HG03521 (cell line): ENCODE measurements at regions not wholly inside any gene's neighbourhood (a gene's known extent, or its start where the extent isn't known, plus 50 kb on each side); places are given as distances from the start of the nearest gene placed in this dataset.
"Not testable (repeated sequence)": the region's sequence is repeated elsewhere in the genome, so short reads cannot be mapped to it uniquely, and the experiment has no call there.

Source experiments
- ATAC-seq: cut with Tn5 transposase; IDR thresholded peaks from one replicate; pipeline ENCODE4 v1.9.1; 2021; ENCODE audit warnings: mild to moderate bottlenecking, moderate library complexity; ENCODE audit not compliant: unreplicated experiment

GRCh38 chr13:80751854-80752253, 410.9 kb upstream of the SPRY2 start:
- no peak for ATAC-seq

DNA sequence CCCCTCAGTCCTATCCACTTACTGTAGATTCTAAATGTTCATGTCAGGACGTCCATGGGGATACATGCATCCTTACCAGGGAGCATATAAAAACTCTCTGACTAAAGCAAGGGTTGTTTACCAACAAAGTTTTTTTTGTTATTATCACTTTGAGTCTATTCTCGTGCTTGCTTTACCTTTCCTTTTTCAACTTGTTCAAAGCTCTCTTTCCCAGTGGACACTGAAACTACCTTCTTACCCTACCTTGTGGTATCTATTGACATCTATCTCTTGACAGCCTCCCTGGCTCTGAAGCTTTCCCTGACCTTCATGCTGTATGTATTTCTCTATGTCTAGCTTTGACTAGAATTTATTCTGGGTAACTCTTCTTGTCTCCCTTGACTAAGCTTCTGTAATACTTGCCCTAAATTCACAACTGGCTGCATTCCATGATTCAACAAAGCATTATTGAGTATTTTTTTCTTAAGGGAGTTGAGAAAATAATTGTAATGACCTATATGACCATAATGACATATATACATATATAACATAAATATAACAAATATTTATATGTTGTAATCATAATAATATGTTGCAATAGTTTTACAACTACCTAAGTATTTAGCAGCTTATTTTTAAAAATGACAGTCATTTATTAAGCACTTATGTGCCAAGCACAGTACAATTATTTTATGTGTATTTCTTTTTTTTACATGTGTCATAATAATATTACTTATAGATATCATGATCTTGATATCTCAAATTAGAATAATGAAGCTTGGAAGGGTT, 403.4 kb upstream of the SPRY2 start:
- no peak for ATAC-seq

GRCh38 chr13:80742033-80742432, 401.1 kb upstream of the SPRY2 start:
- no peak for ATAC-seq

DNA sequence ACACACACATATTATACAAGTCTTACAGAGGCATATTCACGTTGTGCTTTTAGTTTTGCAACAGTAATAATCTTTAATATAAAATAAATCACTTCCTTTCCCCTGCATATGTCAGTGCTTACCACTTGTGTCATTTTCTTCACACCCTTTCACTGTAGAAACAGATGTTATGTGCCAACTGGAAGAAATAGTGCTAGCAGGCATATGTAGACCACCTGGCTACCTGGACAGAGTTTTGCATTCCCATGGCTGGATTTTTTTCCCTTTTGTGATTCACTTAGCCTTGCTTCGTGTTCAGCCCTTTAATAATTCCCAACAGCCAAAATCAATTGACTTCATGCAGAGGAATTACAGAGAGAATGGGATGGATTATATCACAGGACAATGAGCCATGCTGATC, 399.1 kb upstream of the SPRY2 start:
- no peak for ATAC-seq

- no peak for ATAC-seq
These were observed 396.6 kb upstream of the SPRY2 start for GRCh38 chr13:80737513-80737912.

DNA sequence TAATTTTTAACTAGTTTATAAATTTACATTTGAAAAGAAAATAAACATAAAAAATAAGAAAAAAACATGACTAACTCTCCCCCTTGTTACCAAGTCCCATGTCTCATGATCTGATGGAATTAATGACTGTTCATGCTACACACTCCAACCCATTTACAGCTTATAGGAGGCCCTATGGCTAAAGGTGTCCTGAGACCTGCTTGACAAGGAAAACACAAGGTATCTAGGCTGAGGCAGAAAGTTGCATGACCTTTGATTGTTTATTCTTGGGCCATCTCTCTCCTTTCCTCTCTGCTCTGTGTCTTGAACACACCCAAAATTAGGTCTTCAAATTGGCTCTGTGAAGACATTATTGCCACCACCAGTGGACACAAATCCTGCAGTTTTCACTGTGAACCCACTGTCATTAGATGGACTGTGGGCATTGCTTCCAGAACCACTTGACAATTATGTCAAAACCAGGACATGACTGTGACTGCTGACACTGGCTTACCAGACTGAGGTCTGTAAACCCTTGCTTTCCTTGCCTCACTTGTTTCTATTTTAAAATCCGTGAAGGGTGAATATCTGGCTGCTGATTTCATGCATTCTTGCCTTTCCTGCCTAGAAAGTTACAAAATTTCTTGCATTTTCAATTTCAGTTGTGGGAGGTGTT, 386.5 kb upstream of the SPRY2 start:
- ATAC-seq = no peak

GRCh38 chr13:80726868-80727267, 385.9 kb upstream of the SPRY2 start:
- ATAC-seq = no peak

- ATAC-seq = no peak
These were observed 380.8 kb upstream of the SPRY2 start for GRCh38 chr13:80721689-80722088.

DNA sequence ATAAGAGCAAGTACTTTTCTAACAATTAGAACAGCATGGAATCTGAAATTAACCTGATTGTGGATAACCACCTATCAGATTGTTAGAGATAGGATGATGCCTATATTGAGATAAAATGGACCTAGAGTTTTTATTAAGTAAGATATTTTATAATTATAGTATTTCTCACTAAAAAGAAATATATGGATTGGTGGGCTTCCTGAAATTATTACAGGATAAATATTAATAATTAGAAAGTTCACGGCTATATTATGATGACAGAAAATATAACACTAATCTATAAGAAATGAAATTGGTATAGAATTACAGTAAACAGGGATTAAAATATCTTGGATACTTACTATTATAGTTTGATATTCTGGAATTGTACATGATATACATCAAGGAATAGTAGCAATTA, 378.0 kb upstream of the SPRY2 start:
- no peak for ATAC-seq

GRCh38 chr13:80717776-80718175, 376.9 kb upstream of the SPRY2 start:
- ATAC-seq = no peak

- no peak for ATAC-seq
These were observed 375.7 kb upstream of the SPRY2 start for GRCh38 chr13:80716610-80717081.

DNA sequence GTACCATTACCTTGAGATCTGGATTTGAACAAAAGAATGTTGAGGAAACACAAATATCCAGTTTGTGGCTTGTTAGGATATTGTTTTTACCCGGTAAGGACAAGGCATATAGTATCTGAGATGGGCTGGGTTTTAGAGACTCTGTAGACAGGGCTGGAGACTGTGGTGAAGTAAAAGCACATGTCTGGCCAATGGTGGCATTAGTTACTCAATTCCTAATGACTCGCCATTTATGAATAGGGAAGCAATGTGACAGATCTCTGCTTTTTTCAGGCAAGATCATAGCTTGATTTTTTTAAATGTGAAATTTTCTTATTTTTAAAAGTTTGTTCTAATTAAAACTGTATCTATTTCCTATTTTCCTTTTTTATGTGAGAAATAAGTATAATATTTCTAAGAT, 371.1 kb upstream of the SPRY2 start:
- ATAC-seq = no peak

DNA sequence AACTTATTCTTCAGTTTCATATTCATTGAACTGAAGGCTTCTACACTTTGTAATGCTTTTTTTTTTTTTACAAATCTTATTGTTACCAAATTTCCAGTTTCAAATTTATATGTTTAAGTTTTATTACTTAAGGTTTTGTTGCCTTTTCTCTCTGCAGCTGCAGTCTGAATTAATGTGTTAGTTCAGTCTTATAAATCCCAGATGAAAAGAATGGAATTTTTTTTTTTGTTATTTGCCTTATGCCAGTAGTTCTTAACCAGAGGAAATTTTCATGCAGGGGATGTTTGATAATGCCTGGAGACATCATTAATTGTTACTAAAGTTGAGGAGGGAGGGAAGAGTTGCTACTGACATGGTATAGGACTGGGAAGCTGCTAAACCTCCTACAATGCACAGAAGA, 367.9 kb upstream of the SPRY2 start:
- ATAC-seq = no peak

DNA sequence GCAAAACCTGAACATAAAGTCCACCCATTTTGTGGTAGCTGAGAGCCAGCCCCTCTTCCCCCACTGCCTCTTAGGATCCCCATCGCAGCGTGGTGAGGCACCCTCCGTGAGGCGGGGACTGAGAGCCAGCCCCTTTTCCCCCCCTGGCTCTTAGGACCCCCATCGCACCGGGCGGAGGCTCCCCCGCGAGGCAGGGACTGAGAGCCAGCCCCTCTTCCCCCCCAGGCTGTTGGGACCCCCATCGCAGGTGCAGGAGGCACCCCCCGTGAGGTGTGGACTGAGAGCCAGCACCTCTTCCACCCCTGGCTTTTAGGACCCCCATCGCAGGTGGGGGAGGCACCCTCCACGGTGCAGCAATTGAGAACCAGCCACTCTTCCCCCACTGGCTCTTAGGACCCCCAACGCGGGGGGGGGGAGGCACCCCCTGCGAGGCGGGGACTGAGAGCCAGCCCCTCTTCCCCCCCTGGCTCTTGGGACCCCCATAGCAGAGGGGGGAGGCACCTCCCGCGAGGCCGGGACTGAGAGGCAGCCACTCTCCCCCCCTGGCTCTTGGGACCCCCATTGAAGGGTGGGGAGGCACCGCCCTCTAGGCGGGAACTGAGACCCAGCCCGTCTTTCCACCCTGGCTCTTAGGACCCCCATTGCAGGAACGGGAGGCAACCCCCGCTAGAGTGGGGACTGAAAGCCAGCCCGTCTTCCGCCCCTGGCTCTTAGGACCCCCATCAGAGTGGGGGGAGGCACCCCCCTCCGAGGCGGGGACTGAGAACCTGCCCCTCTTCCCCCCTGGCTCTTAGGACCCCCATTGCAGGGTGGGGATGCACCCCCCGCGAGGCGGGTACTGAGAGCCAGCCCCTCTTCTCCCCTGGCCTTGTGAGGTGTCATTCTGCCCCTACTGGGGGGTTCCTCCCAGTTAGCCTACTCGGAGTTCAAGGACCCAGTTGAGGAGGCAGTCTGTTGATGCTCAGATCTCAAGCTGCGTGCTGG, 366.4 kb upstream of the SPRY2 start:
- ATAC-seq = no peak

GRCh38 chr13:80706164-80706471, 365.2 kb upstream of the SPRY2 start:
- ATAC-seq = no peak

GRCh38 chr13:80705371-80706163, 364.6 kb upstream of the SPRY2 start:
- ATAC-seq = no peak

DNA sequence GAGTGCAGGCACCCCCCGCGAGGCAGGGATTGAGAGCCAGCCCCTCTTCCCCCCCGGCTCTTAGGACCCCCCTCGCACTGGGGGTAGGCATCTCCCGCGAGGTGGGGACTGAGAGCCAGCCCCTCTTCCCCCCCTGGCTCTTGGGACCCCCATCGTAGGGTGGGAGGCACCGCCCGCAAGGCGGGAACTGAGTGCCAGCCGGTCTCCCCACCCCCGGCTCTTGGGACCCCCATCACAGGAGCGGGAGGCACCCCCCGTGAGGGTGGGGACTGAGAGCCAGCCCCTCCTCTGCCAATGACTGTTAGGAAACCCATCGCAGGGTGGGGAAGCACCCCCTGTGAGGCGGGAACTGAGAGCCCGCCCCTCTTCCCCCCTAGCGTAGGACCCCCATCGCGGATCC, 363.4 kb upstream of the SPRY2 start:
- ATAC-seq = no peak

DNA sequence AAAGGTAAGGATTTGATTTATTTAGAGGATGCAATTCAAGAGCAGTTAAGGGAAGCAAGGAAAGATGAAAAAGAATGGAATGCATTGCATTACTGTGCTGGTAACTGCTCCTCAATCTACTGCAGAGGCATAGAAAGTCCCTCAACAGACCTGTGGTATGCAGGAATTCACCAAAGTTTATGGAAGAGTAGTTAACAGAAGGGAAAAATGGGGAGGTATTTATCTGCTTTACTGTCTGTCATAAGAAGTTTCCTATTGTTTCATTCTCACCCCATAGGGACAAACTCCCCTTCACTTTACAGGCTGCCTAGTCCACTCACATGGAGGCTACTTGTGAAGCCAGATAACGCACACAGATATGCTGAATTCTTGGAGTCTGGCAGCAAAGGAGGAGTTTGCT, 354.9 kb upstream of the SPRY2 start:
- ATAC-seq = no peak

- not testable (repeated sequence) for ATAC-seq
These were observed 350.9 kb upstream of the SPRY2 start for GRCh38 chr13:80691814-80692213.

DNA sequence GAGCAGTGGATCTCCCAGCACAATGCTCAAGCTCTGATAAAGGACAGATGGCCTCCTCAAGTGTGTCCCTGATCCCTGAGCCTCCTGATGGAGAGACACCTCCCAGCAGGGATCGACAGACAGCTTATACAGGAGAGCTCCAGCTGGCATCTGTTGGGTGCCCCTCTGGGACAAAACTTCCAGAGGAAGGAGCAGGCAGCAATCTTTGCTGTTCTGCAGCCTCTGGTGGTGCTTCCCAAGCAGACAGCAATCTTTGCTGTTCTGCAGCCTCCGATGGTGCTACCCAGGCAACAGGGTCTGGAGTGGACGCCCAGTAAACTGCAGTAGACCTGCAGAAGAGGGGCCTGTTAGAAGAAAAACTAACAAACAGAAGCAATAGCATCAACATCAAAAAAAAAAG, 349.3 kb upstream of the SPRY2 start:
- ATAC-seq = no peak

- ATAC-seq = no peak
These were observed 347.7 kb upstream of the SPRY2 start for GRCh38 chr13:80688593-80688992.
